HG02763 (cell line): ENCODE measurements at regions not wholly inside any gene's neighbourhood (a gene's known extent, or its start where the extent isn't known, plus 50 kb on each side); places are given as distances from the start of the nearest gene placed in this dataset.

Source experiments
- ATAC-seq: cut with Tn5 transposase; IDR thresholded peaks from one replicate; pipeline ENCODE4 v1.9.1; 2021; ENCODE audit warnings: mild to moderate bottlenecking, moderate library complexity; ENCODE audit not compliant: unreplicated experiment

DNA sequence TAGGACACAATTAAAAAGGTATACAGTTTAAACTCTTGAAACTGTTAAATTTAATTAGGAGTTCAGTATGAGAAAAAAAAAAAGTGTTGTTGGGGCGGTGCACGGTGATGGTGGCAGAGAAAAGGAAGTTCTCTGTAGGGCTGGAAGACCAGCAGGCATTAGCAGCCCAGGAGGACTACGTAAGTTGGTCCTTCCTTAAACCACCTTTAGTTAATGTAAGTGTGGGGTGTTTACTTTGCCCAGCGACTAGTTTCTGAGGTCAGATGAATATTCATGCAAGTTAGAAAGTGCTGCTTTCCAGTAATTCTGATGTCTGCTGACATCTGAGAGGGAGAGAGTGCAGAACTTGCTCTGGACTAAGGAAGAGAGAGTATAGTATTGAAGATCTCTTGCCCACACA, 54.9 kb downstream of the NKX2-1 start:
- no peak for ATAC-seq

DNA sequence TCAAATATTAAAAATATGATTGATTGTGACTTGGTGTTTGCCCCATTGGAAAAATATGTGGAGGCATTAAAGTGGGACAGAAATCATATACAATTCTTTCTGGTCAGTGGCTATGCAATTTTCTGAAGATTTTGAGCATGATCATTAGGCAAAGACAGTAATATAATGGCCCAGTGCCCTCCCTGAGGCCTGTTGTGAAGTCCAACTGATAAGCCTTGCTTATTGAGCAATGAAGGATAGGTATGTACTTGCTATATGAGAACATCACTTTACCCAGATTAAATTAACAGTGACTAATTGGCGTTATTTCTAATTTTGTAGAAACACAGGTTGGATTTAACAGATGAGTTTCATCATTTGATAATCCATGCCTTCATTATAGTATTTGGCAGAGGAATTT, 57.1 kb downstream of the NKX2-1 start:
- no peak for ATAC-seq

DNA sequence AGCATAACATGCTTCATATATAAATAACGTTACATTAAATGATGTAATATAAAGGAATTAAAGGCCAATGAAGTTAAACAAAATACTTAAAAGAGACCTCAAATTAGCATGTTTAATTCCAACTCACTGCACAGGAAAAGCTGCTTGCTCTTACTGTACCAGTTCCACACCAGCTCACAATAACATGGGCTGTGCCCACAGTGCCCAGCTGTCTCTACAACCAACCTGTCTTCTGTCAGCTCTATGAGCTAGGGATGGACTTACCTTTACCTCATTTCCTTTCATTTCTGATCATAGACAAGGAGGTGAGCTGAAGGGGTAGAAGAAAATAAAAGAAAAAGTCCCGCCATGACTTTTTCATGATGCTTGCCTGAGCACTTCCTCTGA, 64.8 kb downstream of the NKX2-1 start:
- no peak for ATAC-seq

DNA sequence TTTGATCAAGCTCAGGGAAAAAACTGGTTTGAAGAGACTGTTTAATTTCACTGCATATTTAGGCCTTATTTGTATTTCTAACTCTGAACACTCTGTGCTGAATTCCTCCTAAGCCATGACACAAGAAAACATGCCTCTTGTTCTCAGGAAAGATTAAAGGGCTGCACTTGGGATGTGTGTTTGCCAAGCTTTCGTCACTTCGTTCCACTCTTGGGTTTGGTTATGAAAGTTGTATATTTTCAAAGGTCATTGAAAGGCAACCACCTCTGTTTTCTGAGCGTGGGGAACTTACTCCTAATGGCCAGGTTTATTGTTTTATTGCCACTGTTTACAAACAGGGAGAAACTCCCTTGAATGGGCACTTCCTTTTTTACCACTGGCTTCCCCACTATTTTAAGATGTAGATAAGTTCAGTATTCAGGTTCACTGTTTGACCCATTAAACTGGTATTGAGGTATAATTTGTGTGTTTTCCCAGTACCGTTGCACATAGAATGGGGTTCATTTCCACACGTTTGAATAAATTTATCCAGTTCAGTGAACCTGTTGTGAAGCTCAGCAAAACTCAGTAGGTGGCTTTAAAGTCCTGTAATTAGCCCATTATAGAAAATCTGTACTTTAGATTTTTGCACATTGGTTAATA, 65.3 kb downstream of the NKX2-1 start:
- no peak for ATAC-seq

DNA sequence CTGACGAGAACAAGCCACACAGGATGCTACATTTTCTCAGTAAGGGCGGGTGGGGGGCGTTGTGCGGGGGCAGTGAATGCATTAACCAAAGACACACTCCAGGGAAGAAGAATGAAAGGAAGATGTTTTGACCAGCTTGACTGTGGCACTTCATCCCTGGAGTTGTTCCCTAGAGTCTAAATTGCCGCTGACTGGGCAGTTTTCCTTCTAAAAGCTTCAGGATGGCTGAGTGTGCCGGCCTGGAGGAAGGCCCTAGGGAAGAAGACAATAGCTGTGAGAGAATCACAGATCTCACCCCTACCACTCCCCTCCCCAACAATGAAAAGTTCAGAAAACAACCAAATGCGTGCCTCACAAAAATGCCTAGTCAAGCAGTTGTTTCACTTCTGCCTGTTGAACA, 67.2 kb downstream of the NKX2-1 start:
- no peak for ATAC-seq

DNA sequence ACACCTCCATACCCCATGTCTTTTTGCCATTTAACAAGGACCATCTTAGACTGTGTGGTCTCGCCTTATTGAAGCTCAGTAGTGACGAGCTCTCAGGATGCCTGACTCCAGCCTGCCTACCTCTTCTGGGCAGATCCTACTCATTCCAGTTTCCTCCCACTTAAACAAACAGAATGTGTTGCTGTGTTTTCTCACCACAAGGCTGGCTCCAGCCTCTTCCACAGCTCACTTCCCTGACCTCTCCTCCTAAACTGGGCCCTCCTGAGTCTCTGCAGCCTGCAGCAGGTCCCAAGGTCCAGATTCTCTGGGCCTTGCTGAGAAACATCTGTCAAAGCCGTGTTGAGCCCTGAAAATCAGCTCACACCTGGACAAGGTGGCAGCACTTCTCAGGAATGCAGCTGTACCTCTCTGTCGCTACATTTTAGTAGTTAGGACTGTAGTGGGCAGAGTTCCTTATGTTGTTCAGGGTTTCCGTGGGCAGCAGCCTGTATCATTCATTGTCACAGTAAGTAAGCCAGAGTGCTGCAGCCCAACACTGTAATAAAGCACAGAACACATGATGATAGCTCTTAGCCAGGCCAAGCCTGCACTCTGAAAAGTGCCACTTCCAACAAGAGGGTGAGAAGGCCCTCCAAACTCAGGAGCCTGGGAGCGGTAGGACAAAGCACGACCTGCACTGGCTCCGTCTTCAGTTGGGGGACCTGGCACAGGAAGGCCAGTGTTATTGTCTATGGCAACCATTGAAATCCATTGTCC, 68.5 kb downstream of the NKX2-1 start:
- ATAC-seq = no peak

DNA sequence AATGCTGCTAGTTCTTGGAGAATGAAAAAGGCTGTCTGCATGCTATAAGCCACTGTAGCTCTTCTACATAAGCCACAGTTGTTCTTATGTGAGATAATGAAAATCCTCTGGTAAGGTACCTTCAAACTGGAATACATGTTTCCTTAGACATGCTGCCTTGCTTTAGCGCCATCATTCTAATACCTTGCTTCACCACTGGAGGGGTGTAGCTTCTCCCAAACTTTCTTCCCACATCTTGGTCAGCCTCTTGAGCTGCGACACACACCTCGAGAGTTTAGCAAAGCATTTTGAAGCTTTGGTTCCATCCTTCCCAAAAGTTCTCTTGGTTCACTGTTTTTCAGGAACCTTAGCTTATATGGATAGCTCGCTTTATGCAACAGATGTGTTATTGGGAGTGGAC, 69.5 kb downstream of the NKX2-1 start:
- ATAC-seq = no peak

DNA sequence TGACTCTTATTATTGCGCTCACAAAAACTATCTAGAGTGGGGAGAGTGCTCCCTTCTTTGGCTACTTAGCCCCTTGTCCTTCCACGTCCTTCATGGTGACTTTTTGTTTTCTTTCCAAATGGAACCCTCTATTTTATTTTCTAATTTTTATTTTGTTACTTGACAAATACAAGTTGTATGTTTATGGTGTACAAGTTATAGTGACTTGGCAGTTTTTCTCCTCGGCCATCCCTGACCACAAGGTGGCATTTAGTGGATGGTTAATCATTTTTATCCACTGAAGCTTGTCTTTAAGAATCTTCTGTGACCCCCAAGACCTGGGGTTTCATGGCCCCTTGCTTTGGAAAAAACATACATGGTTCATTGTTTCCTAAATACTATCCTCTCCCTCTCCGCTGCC, 70.1 kb downstream of the NKX2-1 start:
- no peak for ATAC-seq

DNA sequence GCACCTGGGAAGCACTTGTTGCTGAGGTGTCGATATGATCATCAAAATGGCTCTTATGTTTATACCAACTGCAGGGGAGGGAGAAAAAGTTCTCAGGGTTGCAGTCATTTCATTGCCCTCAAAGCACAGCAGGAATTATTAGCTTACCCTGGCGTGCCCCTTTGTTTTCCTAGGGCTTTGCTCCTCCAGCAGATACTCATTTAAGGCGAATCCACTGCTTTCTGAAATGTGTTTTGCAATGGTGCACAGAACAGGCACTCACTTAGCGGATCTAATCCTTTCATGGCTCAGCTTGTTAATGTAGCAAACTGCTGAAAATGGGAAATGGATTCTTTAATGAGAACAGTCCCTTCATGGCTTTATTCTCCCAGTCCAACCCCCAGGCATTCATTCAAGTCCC, 76.7 kb downstream of the NKX2-1 start:
- no peak for ATAC-seq

DNA sequence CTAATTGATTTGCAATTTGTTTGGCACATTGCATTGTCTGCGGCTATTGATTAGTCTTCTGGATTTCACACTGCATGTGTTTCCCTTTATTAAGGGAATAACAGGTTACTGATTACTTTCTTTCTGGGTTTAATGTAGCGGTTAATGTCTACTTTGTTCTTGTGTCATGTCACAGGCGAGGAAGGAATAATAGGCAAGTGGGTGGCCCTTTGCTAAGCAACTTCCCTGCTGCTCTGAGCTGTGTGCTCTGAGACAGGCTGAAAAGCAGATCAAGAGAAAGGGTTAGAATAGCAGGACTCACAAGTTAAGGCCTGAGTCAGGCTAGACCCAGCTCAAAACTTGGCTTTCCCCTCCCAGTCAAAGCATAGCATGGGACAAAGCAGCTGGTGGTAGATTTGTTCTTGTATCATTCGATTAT, 77.2 kb downstream of the NKX2-1 start:
- no peak for ATAC-seq

DNA sequence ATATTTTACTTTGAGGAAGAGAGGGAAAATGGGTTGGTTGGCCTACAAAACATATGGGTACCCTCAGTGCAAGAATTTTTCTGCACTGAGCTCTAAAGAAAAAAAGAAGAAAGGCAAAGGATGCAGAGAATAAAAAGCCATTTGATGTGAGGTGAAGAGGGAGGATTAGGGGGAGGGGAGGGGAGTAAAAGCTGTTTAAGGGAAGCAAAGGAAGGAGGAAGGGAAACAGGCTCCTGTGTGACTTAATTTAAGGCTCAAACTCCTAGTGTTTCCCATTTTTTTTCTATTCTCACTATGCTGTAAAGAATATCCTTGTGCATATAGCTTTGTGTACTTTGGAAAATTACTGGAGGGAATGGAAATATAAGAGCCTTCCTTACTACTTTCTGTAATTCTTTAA, 78.7 kb downstream of the NKX2-1 start:
- ATAC-seq = no peak

DNA sequence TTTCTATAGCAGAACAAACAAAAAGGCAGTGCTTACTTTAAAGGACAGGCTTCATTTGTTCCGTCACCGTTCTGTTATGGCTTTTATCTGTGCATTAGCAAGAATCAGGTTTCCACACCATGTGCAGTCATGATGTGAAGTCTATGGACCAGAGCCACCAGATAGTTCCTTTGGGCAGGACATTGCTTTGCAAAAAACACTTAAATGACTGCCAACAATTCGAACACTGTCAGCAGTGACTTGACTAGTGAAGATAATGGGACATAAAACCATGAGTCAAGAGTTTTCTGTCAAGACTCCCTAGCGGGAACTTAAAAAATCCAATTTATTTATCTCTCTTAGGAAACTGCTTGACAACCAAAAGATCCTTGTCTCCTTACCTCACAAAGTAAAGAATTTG, 80.3 kb downstream of the NKX2-1 start:
- ATAC-seq = no peak

DNA sequence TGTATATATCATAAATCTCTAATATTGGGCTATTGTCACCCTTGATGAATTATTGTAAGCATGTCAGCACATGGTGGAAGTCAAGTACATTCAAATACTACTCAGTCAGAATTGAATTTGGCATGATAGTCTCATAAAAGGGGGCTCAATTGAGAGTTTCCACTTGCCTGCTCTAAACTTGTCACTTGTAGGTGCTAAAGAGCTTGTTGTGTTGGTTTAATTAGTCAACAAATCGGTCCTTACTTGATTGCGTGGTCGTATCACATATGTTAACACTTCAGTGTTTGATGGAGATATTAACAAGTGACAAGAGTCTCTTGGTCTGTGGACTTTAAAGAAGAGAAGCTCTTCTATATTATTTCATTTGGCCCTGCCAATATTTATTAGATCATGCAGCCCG, 81.1 kb downstream of the NKX2-1 start:
- ATAC-seq = no peak

DNA sequence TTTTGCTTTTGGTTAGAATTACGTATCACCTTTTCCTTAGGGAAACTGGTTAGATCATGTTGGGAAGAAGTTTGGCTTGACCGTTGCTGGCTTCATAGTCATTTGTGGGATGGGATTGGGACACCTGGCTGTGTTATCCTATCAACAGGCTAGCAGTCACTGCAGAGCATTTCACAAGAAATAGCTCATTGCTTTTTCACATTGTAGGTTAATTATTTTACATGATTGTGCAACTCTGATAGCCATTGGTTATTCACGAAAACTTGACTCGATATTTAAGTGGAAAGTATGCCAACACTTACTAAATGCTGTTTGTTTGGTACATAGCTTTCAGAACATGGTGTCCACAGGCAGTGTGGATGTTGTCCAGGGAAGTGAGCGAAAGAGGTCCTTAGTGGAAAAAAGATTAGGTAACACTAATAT, 89.4 kb downstream of the NKX2-1 start:
- ATAC-seq = no peak

DNA sequence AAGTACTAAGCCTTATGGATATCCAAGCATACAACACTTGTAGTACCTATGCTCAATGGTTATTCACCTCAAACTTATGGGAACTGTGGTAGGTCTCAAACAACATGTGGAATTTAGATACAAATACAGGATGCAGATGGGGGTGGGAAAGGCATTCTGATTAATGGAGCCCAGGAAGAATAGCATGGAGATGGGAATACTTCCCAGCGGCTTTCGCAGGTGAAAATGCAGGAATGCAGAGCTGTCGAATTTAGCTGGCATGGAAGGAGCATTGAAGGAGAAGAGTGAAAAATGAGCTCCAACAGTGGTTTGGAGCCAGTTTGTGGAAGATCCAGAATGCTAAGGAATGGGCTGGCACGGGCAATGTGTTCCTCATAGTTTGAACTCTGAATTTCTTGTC, 89.9 kb downstream of the NKX2-1 start:
- ATAC-seq = no peak

DNA sequence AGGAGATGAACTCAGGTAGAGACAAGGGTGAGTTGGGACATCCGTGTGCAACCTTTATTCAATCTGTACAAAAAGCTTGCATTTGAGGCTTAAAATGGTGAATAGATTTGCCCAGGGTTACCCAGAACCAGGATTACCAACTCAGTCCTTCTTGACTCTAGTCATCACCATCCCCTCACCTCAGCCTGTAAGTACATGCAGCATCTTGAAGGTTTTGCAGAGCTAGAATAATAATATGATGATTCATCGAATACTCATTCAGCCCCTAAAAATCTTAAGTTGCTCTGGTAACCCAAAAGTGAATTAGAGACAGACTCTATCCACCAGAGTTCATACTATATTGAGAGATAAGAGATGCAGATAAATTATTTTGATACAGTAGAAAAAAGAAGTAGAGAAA, 90.3 kb downstream of the NKX2-1 start:
- no peak for ATAC-seq

DNA sequence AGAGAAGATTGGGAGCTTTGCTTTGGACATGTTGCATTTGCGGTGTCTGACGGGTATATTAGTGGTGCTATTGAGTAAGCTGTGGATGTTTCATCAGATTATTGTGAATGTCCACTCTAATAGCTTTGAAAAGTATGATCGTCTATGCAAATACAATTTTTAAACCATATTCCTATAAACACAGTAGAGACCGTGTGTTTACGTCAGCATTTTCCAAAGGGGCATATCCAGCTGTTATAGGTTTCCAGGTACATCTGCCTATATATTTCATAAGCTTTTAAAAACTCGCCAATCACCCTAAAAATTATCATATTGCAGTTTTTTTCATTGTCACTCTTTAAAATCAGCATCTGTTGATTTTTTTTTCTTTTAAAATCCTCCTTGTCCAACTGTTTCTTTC, 91.7 kb downstream of the NKX2-1 start:
- ATAC-seq = no peak

DNA sequence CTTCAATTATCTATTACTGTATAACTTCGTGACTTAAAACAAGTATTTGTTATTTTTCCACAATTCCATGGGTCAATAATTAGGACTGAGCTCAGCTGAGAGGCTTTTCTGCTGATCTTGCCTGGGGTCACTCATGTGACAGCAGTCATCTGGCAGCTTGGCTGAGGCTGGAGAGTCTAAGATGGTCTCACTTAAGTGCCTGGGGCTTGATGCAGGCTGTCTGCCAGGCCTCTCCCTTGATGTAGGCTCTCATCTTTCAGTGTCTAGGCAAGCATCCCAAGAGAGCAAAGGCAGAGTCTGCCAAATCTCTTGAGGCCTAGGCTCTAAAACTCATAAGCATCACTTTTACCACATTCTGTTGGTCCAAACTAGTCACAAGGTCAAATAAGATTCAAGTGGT, 93.2 kb downstream of the NKX2-1 start:
- ATAC-seq = no peak

DNA sequence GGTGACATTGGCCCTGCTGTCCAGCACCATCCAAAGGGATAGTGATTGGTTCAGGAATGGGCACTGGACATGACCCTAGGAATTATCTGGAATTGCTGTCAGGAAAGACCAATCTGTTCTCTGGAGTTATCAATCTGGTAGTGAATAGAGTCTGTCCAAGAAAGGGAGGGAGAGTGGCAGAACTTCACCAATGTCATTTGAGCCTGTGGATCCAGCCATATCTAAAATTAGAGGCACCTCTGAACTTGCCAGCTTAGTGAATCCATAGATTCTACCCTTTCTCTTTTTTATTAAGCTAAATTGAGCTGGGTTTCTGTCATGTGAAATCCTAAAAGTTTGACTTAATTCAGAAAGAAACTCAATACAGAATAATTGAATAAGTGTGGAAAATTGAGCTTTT, 93.9 kb downstream of the NKX2-1 start:
- ATAC-seq = no peak

DNA sequence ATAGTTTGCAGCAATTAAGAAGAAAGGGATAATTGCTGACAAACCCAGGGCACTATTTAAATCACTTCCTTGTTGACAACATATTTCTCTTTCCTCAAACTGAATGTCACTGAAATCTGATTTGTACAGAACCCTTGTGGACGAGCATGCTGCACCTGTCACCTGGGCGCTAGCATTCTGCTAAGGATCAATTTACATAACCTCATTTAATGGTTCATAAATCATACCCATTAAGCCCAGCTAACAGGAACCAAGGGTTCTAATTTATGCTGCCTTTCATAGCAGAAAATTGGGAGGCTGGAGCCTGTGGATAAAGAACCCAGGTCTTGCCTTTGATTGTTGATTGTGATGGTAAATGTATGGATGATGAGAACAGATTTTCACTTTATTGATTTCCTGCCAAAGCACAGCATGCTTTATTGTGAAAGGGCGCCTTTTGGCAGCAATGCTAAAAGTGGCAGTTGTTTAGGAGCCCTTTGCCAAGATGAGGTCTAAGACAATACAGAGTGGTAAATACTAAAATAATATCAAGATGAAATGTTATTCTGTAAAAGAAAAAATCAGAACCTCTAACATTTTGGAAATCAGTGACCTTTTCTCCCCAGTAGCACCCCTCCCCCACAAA, 95.4 kb downstream of the NKX2-1 start:
- no peak for ATAC-seq

DNA sequence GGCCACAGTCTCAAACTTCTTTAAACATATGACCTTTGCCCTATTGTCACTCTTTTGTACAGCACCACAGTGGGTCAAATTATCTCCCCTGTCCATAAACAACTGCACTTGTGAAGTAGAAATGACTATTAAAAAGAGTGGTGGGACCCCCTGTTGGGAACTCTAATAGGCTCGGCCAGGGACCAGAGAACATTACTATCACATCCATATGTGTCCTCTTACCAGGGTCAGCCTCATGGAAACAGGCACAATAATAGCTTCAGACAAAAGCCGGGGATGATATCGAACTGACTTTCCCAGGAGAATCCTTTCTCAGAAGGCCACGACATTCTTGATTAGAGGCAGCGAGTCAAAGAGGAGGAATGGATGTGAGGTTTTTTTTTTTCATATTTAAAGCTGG, 96.6 kb downstream of the NKX2-1 start:
- ATAC-seq = no peak

DNA sequence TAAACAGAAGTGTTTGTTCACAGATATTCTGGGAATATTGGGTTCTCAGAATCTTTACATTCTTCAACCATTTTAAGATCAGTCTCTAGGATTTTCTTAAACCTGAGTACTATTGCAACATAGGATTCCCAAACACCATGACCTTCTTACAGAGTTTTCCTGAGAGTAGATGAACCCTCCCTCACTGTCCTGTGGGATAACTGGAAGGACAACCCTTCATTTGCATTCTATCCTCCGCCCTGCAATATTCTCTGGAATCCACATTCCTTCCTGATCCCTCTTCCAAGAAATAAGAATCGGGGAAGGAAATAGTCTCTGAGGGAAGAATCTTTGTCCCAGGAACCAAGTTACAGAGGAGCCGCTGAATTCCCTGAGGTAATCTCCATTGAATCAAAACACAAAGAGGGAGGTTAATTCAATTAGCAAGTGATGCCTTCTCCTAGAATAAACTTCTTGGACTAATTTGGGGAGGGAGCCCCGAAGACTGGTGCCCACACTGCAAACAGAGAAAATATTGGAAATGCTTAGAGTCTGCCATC, 99.8 kb upstream of the MBIP start:
- no peak for ATAC-seq
